Amygdala (tissue), 56 donors: ENCODE measurements at regions not wholly inside any gene's neighbourhood (a gene's known extent, or its start where the extent isn't known, plus 50 kb on each side); places are given as distances from the start of the nearest gene placed in this dataset.
"Not testable (repeated sequence)": the region's sequence is repeated elsewhere in the genome, so short reads cannot be mapped to it uniquely, and the experiment has no call there.

Source experiments
- DNase-seq, 56 donors: peaks; one replicate each; lab custom pipeline; 2025; lab: John Stamatoyannopoulos, UW

GRCh38 chr12:89828575-89828974, 119.9 kb upstream of the ATP2B1 start:
- no peak for DNase-seq

- DNase-seq = no peak
Observed at GRCh38 chr12:89827592-89827991, 119.0 kb upstream of the ATP2B1 start.

GRCh38 chr12:89826468-89826867, 117.8 kb upstream of the ATP2B1 start:
- DNase-seq = no peak

- DNase-seq = no peak
Observed at GRCh38 chr12:89825591-89826449, 117.2 kb upstream of the ATP2B1 start.

DNA sequence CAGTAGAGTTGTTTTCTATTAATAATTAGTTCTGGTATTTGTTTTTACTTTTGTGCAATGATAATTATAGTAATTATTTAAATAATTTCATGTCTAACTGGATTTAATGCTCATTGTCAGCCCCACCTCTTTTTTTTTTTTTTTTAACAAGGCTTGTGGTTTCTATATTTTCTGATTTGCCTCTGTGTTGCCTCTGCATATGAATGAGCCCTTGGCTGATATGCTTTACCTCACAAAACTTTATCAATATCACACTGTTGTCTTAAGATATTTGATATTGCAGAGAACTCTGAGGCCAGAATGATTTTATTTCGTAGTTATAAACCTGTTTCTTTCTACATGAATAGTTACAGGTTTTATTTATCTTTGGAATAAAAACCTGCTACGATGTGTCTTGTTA, 116.2 kb upstream of the ATP2B1 start:
- no peak for DNase-seq

- not testable (repeated sequence) for DNase-seq
Observed at GRCh38 chr12:89822992-89823391, 114.4 kb upstream of the ATP2B1 start.

DNA sequence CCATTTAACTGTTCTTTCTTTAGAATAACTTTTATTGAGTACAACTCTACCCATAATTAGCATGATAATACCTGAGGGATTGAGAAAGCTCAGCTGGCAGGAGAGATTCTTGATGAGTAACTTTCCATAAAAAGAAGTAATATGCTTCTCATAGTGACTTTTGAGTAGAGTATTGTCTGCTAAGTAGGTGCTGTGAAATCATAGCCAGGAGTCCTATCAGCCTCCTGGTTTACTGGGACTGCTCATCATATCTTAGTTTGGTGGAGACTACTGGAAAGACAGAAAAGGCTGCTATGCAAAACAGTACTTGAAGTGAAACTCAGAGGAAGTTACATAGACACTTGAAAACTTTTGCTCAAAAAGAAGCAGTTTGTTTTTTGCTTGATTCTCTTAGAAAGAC, 113.3 kb upstream of the ATP2B1 start:
- DNase-seq = no peak

GRCh38 chr12:89817501-89818226, 109.0 kb upstream of the ATP2B1 start:
- DNase-seq = no peak

GRCh38 chr12:89815225-89815624, 106.6 kb upstream of the ATP2B1 start:
- DNase-seq = no peak

DNA sequence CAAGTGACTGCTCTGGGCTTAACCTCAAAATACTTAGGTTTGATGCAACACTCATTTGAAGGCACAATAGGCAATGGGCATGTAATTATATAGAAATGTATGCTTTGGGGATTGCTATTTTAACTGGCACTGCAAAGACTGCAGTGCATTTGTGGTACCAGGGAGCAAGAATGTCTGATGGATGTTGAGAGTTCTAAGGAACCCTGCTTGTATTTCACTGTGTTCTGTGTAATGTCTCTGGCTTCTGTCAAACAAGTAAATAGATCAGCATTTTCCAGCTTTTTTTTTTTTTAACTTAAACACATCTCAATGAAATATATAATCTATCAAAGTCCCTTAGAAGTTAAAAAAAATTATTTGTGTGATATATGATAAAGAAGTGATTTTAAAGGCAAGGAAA, 94.8 kb upstream of the ATP2B1 start:
- no peak for DNase-seq

DNA sequence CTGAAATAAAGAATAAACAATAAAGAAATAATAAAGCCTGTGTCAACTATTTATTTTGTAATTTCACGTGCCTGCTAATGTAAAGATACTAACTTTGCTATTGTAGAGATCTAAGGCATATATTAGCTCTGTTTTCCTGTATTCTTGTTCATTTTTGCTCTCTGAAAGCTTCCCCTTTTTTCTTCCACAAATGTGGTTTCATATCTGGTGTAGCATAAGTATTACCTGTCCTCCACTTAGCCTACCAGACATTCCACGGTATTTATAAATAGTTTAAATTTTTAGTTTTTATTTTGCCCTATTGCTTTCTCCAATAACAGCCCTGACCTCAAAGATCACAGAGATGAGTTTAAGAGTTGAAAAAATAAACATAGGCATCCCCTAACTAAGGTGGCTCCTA, 92.6 kb upstream of the ATP2B1 start:
- no peak for DNase-seq

DNA sequence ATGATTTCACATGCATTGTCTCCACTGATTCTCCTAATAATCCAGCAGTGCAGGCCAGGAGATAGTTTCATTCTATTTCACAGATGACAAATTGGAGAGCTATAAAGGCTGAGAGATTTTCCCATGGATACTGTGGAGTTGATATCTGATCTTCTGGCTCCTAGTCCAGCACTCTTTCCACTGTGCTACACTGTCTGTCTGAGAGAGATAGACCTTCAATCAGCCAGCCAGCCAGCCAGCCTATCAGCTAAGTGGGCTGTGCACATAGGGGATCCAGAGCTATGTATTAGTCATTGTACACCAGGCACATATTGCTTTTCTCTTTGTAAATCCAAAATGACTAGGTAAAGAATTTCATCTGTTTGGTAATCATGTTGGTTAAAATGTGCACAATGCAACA, 91.8 kb upstream of the ATP2B1 start:
- DNase-seq = no peak

DNA sequence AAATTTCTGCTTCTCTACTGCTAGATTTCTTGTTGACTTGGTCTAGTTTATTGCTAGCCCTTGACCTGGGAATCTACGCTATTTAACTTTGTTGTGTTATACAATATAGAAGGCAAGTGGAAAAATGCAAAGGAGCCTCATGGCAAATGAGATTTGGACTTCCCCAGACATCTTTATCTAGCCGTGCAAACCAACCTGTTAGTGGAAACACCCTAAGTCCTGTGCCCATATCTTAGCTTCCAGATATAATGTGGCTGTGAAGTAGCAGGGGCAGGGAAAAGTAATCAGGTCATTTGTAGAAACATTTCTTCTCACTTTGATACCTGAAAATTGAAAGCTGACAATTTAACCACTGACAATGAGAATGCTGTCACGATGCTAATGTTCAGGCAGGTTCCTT, 90.7 kb upstream of the ATP2B1 start:
- no peak for DNase-seq

DNA sequence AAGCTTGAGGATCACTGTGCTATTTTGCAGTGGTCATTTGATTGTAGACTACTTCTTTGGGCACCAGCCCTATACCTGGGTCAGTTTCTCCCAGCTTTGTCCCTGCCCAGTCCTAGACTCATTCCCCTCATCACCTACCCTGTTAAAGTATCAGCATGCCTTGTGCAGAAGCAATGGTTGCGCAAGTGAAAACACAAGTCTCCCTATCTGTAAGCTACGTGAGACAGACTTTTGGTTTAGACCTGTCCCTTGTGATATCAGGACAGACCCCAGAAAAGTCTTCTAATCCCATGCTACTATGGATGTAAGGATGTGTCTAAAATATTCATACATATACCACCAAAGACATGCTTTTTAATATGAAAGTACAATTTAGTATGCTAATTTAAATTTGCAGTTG, 88.8 kb upstream of the ATP2B1 start:
- no peak for DNase-seq

- DNase-seq = no peak
Observed at GRCh38 chr12:89796798-89797382, 88.3 kb upstream of the ATP2B1 start.

- DNase-seq = no peak
Observed at GRCh38 chr12:89793946-89794345, 85.3 kb upstream of the ATP2B1 start.

DNA sequence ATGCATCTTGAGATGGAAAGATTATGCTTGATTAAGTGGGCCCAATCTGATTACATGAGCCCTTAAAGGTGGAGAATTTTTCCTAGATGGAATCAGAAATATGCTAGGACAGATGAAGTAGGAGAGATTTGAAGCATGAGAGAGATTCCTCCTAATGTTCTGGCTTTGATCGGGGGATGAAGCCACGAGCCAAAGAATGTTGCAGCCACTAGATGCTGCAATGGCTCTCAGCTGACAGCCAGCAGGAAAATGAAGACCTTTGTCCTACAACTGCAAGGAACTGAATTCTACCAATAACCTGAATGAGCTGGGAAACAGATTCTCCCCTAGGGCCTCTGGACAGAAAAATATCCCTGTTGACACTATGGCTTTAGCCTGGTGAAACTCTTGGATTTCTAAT, 82.6 kb upstream of the ATP2B1 start:
- DNase-seq = no peak

- DNase-seq = no peak
Observed at GRCh38 chr12:89789862-89790261, 81.2 kb upstream of the ATP2B1 start.

- no peak for DNase-seq
Observed at GRCh38 chr12:89787763-89788162, 79.1 kb upstream of the ATP2B1 start.

- DNase-seq = no peak
Observed at GRCh38 chr12:89786177-89786810, 77.7 kb upstream of the ATP2B1 start.
